NCI-H446 treated with DMSO at 0.1 percent for 48 hours (cell line): ENCODE measurements at regions not wholly inside any gene's neighbourhood (a gene's known extent, or its start where the extent isn't known, plus 50 kb on each side); places are given as distances from the start of the nearest gene placed in this dataset.
A peak's percentile ranks its signal among the peaks of the same experiment; 100 is the strongest.
"Not testable (repeated sequence)": the region's sequence is repeated elsewhere in the genome, so short reads cannot be mapped to it uniquely, and the experiment has no call there.

Experiments
- DNase-seq: peaks from one replicate; lab custom pipeline; 2025; lab: John Stamatoyannopoulos, UW

DNA sequence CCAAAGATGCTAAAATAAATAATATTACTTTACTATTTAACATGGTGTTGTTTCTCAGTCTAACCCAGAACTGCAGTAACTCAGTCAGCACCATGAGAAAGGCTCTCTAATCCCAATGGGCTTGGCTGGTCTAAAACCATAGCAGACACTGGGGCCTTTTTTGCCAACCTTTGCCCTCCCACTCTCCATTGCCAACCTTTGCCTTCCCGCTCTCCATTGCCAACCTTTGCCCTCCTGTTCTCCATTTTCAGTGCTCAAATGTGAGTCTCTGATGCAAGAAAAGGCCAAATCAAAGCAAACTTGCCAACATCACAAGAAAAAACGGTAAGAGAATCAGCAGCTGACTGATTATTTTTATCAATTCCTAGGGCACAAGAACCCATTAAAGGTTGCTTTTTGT is 1681.2 kb downstream of the SLITRK5 start:
- no peak for DNase-seq

DNA sequence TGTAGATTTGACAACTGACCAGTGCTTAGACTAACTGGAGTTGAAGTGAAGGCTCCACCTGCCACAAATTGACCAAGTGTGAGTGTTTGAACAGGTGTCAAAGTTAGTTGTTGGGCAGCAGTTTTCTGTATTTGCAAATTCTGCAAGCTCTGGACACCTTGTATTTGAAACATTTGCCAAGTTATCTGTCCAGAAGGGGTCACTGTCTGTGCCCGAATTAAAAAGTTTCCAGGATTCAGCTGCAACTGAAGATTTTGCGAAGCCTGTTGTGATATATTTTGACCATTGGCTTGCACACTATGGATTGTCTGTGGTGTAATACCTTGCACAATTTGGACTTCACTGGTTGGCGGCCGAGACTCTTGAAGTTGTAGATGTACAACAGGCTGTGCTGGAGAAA is 1690.7 kb downstream of the SLITRK5 start:
- DNase-seq, result no peak

DNA sequence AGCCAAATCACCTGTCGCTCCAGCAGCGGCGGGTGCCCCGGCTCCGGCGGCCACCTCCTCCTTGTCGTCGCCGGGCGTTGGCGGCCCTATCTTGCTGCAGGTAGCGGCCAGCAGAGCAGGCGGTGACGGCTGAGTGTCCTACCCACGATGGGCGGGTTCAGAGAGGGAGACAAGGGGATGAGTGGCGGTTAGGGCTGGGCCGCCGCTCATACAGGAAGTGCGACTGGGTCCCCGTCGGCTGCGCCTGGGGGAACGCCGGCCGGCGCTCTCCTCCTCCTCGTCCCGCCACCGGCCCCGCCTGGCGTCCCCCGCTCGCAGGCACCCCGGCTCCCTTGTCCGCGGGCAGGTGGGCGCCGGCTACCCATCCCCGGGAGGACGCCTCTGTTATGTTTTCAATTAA is 1692.0 kb downstream of the SLITRK5 start:
- DNase-seq, result no peak

DNA sequence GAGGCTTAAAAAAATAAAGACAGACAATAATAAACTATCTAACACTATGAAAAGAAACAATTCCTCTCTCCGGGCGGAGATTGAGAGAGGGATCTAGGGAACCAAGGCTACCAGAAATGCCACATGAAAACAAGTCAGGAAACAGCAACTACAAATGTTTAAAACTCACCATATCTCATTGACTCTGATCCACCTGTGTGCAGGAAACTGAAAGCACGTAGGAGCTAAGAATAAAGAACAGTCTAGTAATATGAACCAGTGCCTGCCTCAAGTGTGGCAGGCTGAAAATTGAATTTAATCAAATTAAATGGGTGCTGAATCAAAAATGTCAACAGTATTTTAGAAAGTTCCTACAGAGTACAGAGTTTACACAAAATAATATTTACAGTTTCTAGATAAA is 1701.0 kb downstream of the SLITRK5 start:
- DNase-seq, result no peak

DNA sequence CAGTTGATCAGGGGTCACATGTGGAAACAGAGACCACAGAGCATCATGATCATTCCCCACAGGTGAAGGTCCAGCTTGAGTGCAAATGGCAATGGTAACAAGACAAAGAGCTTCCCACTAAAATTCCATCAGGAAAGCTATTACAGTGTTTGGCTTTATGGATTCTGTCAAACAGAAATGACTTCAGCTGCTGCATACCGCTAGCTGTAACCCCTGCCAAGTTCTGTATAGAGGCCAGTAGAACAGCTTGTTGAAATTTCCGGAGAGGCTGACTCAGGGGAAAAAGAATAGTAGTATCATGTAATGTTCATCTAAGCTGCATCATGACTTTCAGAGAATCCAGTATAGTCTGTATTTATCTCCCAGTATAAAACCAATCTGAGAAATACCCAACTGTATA is 1704.7 kb downstream of the SLITRK5 start:
- peak; percentile 29 for DNase-seq

DNA sequence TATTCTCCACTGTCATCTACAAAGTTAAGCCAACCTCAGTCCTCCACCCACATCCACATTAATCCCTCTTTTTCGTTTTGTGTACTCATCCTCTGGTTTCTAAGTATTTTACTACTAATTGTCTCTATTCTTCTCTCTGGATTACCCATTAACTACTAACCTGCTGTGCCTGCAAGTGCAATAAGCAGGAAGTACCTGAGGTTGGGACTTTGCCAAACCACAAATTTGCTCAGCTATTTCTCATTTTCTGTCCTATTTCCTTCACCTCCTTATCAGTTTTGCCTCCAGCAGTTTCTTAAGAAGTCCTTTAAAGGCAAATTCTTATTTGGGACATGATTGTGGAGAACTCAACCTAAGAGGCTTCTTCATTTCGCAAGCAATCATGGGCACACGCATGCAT is 1708.9 kb downstream of the SLITRK5 start:
- DNase-seq, result no peak

DNA sequence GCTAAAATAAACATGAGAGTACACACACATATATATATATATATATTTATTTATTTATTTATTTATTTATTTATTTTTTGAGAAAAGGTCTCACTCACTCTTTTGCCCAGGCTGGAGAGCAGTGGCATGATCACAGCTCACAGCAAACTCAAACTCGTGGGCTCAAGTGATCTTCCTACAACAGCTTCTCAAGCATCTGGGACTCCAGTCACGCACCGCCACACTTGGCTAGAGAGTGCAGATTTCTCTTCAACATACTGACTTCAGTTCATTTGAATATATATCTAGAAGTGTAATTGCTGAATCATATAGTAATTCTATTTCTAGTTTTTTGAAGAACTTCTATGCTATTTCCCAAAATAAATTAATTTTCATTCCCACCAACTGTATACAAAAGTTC is 1711.8 kb downstream of the SLITRK5 start:
- DNase-seq, result no peak

DNA sequence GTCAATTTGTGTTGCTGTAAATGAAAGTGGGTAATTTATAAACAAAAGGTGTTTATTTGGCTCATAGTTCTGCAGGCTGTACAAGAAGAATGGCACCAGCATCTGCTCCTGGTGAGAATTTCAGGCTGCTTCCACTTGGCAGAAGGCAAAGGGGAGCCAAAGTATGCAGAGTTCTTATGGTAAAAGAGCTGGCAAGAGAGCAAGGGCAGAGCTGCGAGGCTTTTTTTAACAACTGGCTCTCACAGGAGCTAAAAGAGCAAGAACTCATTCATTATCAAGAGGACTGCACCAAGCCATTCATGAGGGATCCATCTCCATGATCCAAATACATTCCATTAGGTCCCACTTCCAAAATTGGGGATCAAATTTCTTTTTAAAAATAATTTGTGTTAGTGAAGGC is 1712.7 kb downstream of the SLITRK5 start:
- no peak for DNase-seq

DNA sequence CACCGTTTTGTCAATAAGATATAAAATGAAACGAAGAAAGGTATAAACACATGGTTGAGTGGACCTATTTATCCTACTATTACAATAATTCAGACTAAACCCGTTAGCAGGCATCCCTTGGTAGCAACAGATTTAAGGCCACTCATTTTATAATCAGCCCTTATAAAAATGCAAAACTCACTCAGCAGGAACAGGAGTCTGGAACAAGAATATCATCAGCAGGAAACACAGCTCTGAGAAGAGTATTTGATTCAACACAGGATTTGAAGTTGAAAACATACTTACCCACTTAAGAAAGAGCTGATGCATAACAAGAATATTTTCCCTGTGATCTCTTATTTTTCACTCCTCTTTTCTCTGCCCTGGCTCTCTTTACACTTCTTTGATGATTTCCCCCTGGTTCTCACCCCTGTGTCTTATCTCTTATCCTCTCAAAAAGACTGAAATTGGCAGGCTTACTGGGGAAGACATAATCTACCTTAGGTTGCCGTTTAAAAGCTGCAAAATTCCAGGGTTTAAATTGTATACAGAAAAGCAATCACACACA is 1722.7 kb downstream of the SLITRK5 start:
- no peak for DNase-seq

DNA sequence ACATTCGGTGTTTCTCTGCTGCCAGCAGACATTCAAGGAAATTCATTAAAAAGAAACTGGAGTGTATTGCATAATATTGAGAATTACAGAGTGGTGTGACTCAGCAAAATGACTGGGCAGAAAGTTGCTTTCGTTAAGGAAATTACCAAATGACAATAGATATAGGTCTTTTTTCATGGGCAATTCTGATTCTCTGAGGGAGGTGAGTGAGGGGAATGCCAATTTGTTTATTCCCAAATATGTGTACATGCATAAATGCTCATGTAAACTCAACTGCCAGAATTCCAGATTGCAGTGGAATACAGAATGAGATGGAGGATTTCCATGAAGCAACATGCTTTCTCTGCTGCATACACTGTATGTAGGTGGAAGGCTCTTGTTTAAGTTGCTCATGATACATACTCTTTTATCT is 1730.1 kb downstream of the SLITRK5 start:
- no peak for DNase-seq

DNA sequence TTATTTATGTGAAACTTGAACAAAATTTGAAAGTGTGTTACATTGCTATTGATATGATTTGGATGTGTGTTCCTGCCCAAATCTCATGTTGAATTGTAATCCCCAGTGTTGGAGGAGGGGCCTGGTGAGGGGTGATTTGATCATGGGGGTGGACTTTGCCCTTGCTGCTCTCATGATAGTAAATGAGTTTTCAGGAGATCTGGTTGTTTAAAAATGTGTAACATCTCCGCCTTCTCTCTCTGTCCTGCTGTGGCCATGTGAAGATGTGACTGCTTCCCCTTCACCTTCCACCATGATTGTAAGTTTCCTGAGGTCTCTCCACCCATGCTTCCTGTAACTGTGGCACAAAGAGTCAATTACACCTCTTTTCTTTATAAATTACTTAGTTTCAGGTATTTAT is 1731.0 kb downstream of the SLITRK5 start:
- no peak for DNase-seq

DNA sequence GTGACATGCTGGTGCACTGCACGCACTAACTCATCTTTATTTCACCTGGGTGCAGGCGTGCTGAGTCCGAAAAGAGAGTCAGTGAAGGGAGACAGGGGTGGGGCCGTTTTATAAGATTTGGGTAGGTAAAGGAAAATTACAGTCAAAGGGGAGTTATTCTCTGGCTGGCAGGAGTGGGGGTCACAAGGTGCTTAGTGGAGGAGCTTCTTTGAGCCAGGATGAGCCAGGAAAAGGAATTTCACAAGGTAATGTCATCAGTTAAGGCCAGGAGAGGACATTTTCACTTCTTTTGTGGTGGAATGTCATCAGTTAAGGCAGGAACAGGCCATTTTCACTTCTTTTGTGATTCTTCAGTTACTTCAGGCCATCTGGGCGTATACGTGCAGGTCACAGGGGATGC is 1734.9 kb downstream of the SLITRK5 start:
- not testable (repeated sequence) for DNase-seq

DNA sequence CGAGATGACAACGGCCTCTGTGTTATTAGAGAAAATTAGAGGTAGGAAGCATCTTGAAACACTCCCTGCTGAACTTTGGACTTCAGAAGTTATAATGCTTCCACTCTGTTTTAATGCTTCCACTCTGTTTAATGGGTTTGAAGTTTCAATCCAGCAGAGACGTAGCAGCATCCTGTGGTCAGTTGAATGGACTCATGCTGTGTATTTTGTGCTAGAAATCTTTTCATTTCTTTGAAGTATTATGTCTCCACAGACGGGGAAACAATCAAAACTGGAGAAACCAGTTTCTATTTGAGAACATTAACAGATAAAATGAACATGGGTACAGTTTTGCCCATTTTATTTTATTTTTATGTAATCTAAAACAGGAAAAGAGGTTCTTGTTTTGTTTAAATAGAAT is 1736.2 kb downstream of the SLITRK5 start:
- no peak for DNase-seq

DNA sequence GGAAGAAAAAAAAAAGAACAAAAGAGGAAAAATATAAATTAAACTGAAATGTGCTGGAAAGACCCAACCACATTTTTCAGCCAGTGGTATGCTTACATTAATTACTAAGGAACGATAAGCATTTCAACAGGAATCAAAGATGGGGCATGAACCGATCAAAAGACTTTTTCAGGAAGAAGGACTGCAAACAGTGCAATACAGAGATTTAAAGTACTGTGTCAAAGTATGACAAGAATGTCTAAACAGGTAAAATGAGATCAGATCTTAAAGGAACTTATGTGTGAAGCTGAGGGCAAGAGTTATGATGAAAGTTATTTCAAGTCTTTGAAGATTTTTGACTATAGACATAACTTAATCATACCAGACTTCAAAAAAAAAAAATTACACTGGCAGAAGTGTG is 1761.8 kb downstream of the SLITRK5 start:
- DNase-seq, result no peak

DNA sequence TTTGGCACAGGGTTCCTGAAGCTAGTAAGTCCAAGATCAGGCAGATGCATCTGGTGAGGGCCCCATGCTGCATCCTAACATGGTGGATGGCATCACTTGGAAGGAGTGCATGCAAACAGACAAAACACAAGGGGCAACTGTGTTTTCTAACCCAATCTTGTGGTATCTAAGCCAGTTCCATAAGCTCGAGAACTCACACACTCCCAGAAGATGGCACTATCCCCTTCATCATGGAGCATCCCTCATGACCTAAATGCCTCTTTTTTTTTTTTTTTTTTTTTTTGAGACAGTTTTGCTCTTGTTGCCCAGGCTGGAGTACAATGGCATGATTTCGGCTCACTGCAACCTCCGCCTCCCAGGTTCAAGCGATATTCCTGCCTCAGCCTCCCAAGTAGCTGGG is 1763.5 kb downstream of the SLITRK5 start:
- DNase-seq, result not testable (repeated sequence)

DNA sequence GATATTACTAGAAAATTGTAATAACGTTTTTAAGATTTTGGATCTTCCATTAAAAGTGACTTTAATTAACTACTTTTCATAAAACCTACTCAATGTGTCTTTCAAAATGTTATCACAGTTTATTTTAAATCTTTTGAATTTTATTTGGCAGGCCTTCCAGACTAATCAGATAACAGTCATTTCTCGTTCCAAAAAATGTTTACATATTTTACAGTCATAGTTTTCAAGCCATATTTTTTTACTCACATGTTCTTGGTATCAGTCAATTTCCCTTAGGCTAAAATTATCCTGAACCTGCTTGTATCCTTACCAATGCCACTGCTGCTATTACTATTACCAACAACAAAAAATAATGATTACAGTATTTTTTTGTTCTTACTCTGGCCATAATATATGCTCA is 1783.5 kb downstream of the SLITRK5 start:
- no peak for DNase-seq

DNA sequence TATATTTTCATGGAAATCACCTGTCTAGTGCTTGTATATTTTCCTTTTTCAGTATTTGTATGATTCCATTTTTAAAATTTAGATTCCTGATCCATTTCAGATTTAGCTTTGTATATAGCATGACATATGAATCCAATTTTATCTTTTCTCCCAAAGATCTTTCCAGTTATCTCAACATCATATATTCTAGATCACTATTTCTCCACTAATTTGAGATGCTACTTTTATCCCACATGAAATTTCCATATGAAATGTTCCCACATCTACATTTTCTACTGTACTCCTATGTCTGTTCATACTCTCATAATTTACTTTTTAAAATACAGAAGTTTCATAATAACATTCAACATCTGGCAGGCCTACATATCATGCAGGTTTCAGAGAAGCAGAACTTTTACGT is 1784.1 kb downstream of the SLITRK5 start:
- no peak for DNase-seq

DNA sequence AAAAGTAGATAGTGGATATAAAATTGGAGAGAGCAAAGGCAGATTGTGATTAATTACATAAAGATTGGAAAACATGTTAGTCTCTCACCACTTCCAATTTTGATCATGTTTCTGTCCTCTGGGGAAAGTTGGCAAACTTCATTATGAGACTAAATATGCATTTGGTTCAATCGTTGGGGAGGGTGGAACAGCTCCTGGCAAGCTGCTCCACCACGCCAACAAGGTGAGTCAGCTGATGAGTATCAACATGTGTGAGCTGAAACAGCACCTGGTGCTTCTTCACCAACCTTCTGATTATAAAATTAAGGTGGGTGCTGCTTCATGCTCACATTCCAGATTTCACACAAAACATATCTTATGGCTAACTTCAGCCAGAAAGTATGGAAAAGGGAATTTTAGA is 1784.6 kb downstream of the SLITRK5 start:
- DNase-seq, result no peak

DNA sequence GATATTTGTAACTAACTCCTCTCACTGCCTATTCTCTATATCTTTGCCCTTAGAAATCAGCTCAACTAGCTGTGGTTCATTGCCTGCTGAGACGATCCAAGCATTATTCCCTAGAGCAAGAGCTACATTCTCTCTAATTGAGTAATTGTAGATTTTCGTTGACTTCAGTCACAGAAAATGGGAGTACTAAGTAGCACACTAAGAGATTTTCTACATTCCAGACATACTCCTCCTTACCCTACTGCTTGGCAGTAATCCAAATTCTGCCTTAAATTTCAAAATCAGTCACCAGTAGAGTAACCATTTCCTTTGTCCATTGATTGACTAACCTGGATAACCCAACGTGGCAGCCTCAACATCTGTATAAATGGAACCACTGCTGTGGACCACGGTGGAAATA is 1786.8 kb downstream of the SLITRK5 start:
- no peak for DNase-seq

DNA sequence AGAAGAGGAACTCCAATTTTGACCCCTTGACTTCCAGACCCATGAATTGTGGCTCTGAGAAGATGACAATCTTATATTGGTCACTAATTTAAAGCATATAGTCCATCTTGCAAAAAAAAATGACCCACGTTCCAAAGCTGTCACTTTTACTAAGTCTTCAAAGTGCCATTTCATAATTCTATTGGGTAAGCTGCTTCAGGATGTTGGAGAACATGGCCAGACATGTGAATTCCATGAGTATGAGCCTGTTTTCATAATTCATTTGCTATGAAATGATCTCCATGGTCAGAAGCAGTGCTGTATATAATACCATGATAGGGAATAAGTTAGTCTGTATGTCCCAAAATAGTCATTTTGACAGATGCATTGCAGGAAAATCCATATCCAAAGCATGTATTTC is 1787.3 kb downstream of the SLITRK5 start:
- DNase-seq, result no peak

DNA sequence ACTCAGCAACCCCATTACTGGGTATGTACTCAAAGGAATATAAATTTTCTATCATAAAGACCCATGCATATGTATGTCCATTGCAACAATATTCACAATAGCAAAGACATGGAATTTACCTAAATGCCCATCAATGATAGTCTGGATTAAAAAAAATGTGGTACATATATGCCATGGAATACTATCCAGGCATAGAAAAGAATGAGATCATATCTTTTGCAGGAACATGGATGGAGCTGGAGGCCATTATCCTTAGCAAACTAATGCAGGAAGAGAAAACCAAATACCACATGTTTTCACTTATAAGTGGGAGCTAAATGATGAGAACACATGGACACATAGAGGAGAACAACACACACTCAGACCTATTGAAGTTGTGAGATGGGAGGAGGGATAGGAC is 1789.7 kb downstream of the SLITRK5 start:
- not testable (repeated sequence) for DNase-seq

DNA sequence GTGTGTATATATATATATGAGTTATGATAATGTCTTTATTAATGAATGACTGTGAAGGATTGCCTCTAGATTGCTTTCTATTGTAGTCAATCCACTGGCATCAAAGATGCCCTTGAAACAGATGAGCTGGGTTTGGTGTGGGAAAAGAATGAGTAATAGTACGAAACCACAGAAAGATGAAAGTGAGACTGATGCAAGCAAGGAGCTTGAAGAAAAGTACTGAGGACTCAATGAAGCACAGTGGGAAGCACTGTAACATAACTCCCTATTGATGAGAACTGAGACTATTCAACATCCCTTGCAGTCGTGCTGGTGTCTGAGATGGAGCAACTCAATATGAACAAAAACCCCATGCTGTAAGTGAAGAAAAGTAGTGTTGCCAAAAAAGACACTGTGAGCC is 1794.2 kb downstream of the SLITRK5 start:
- no peak for DNase-seq

DNA sequence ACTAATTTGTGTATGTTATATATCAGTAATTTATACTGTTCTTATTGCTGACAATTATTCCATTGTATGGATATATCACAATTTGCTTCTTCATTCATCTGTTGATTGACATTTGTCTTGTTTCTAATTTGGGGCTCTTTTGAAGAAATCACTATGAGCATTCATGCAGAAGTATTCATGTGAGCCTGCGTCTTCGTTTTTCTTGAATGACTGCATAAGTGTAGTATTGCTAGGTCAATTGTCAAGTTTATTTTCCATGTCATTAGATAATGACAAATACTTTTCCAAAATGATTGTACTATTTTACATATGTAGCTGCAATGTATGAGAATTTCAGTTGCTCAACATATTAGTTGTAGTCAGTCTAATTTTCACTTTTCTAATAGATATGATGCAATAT is 1796.9 kb downstream of the SLITRK5 start:
- DNase-seq, result no peak

DNA sequence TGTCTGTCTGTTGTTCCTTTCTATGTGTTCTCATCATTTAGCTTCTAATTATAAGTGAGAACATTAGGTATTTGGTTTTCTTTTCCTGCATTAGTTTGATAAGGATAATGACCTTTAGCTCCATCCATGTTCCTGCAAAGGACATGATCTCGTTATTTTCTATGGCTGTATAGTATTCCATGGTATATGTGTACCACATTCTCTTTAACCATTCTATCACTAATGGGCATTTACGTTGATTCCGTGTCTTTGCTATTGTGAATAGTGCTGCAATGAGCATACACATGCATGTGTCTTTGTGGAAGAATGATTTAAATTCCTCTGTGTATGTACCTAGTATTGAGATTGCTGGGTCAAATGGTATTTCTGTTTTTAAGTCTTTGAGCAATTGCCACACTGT is 1799.7 kb downstream of the SLITRK5 start:
- no peak for DNase-seq

DNA sequence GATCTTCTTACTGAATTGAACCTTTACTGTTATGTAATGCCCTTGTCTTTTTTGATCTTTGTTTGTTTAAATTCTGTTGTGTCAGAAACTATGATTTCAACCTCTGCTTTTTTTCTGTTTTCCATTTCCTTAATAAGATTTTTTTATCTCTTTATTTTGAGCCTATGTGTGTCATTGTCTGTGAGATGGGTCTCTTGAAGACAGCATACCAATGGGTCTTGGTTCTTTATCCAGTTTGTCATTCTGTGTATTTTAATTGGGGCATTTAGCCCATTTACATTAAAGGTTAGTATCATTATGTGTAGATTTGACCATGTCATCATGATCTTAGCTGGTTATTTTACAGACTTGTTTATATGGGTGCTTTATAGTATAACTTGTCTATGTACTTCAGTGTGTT is 1803.3 kb downstream of the SLITRK5 start:
- DNase-seq, result no peak
